ENCODE measurements at regions not wholly inside any gene's neighbourhood (a gene's known extent, or its start where the extent isn't known, plus 50 kb on each side); places are given as distances from the start of the nearest gene placed in this dataset.

- TF ChIP-seq CTCF (IDR thresholded peaks at IDR 0.05), result no peak
- no peak for TF ChIP-seq POLR2AphosphoS5 (IDR thresholded peaks at IDR 0.05)
Measured at GRCh38 chr11:69977951-69978350, 100.2 kb upstream of the ANO1 start.

All from breast epithelium (tissue), 3 donors.